ENCODE measurements at regions not wholly inside any gene's neighbourhood (a gene's known extent, or its start where the extent isn't known, plus 50 kb on each side); places are given as distances from the start of the nearest gene placed in this dataset.

GRCh38 chr1:116314305-116314919, 58.6 kb upstream of the ATP1A1 start (continued):
- TF ChIP-seq MLLT10 (CRISPR knock-in tag; IDR thresholded peaks at IDR 0.05) (no peak), HDAC2 (CRISPR knock-in tag; IDR thresholded peaks at IDR 0.05) (peak; percentile 70; the same call in 1 of the 2 replicates), TOE1 (CRISPR knock-in tag; IDR thresholded peaks at IDR 0.05) (no peak), ZNF501 (CRISPR knock-in tag; IDR thresholded peaks at IDR 0.05) (no peak), ZMYM3 (CRISPR knock-in tag; IDR thresholded peaks at IDR 0.05) (peak; percentile 81), ETS1 (CRISPR knock-in tag; IDR thresholded peaks at IDR 0.05) (no peak), ZNF609 (CRISPR knock-in tag; IDR thresholded peaks at IDR 0.05; ENCODE audit: borderline replicate concordance) (no peak), ZSCAN25 (CRISPR knock-in tag; IDR thresholded peaks at IDR 0.05) (no peak), EZH2 (conservative IDR thresholded peaks at IDR 0.05; ENCODE audit: low read depth, low read length) (no peak), ZNF292 (CRISPR knock-in tag; IDR thresholded peaks at IDR 0.05; ENCODE audit: borderline replicate concordance, low read depth) (no peak), ZNF704 (CRISPR knock-in tag; IDR thresholded peaks at IDR 0.05; ENCODE audit: borderline replicate concordance) (no peak), JUND (CRISPR knock-in tag; IDR thresholded peaks at IDR 0.05) (no peak), ZGPAT (CRISPR knock-in tag; IDR thresholded peaks at IDR 0.05) (no peak)
- TF ChIP-seq, protein P1, sequence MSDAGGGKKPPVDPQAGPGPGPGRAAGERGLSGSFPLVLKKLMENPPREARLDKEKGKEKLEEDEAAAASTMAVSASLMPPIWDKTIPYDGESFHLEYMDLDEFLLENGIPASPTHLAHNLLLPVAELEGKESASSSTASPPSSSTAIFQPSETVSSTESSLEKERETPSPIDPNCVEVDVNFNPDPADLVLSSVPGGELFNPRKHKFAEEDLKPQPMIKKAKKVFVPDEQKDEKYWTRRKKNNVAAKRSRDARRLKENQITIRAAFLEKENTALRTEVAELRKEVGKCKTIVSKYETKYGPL (CRISPR knock-in tag; IDR thresholded peaks at IDR 0.05), result peak; percentile 79; the same call in 1 of the 2 replicates
- TF ChIP-seq, protein P2, sequence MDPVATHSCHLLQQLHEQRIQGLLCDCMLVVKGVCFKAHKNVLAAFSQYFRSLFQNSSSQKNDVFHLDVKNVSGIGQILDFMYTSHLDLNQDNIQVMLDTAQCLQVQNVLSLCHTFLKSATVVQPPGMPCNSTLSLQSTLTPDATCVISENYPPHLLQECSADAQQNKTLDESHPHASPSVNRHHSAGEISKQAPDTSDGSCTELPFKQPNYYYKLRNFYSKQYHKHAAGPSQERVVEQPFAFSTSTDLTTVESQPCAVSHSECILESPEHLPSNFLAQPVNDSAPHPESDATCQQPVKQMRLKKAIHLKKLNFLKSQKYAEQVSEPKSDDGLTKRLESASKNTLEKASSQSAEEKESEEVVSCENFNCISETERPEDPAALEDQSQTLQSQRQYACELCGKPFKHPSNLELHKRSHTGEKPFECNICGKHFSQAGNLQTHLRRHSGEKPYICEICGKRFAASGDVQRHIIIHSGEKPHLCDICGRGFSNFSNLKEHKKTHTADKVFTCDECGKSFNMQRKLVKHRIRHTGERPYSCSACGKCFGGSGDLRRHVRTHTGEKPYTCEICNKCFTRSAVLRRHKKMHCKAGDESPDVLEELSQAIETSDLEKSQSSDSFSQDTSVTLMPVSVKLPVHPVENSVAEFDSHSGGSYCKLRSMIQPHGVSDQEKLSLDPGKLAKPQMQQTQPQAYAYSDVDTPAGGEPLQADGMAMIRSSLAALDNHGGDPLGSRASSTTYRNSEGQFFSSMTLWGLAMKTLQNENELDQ (CRISPR knock-in tag; IDR thresholded peaks at IDR 0.05; ENCODE audit: borderline replicate concordance), result no peak
